HG03025 (cell line): ENCODE measurements at regions not wholly inside any gene's neighbourhood (a gene's known extent, or its start where the extent isn't known, plus 50 kb on each side); places are given as distances from the start of the nearest gene placed in this dataset.
A peak's percentile ranks its signal among the peaks of the same experiment; 100 is the strongest.

ENCODE experiments used
- ATAC-seq: cut with Tn5 transposase; IDR thresholded peaks from one replicate; pipeline ENCODE4 v1.9.1; 2021; ENCODE audit warnings: mild to moderate bottlenecking, moderate library complexity; ENCODE audit not compliant: unreplicated experiment, low FRiP score

- no peak for ATAC-seq
These were observed 136.6 kb downstream of the PIK3R1 start for GRCh38 chr5:68352166-68352565.

GRCh38 chr5:68353605-68354004 lies 138.0 kb downstream of the PIK3R1 start:
- no peak for ATAC-seq

GRCh38 chr5:68354315-68354714 lies 138.8 kb downstream of the PIK3R1 start:
- no peak for ATAC-seq

GRCh38 chr5:68356216-68356615 lies 140.7 kb downstream of the PIK3R1 start:
- ATAC-seq = no peak

- ATAC-seq = no peak
These were observed 141.1 kb downstream of the PIK3R1 start for GRCh38 chr5:68356623-68357022.

GRCh38 chr5:68359699-68360098 lies 144.1 kb downstream of the PIK3R1 start:
- no peak for ATAC-seq

- ATAC-seq = no peak
These were observed 146.8 kb downstream of the PIK3R1 start for GRCh38 chr5:68362331-68362730.

- no peak for ATAC-seq
These were observed 150.3 kb downstream of the PIK3R1 start for GRCh38 chr5:68365889-68366288.

- ATAC-seq = no peak
These were observed 151.7 kb downstream of the PIK3R1 start for GRCh38 chr5:68367287-68367686.

- ATAC-seq = no peak
These were observed 152.2 kb downstream of the PIK3R1 start for GRCh38 chr5:68367717-68368116.

GRCh38 chr5:68368311-68369022 lies 152.9 kb downstream of the PIK3R1 start:
- ATAC-seq = no peak

GRCh38 chr5:68369023-68369359 lies 153.4 kb downstream of the PIK3R1 start:
- ATAC-seq = no peak

- ATAC-seq = peak; percentile 79
These were observed 154.0 kb downstream of the PIK3R1 start for GRCh38 chr5:68369457-68370125.

- no peak for ATAC-seq
These were observed 154.6 kb downstream of the PIK3R1 start for GRCh38 chr5:68370196-68370595.

GRCh38 chr5:68371607-68372006 lies 156.1 kb downstream of the PIK3R1 start:
- ATAC-seq = no peak

GRCh38 chr5:68372161-68372560 lies 156.6 kb downstream of the PIK3R1 start:
- no peak for ATAC-seq

GRCh38 chr5:68373050-68373449 lies 157.5 kb downstream of the PIK3R1 start:
- no peak for ATAC-seq

- ATAC-seq = no peak
These were observed 159.4 kb downstream of the PIK3R1 start for GRCh38 chr5:68374796-68375518.

GRCh38 chr5:68375540-68375939 lies 160.0 kb downstream of the PIK3R1 start:
- ATAC-seq = no peak

GRCh38 chr5:68376935-68377334 lies 161.4 kb downstream of the PIK3R1 start:
- no peak for ATAC-seq

GRCh38 chr5:68377733-68378132 lies 162.2 kb downstream of the PIK3R1 start:
- no peak for ATAC-seq
